Liver (tissue), 8 donors: ENCODE measurements at regions not wholly inside any gene's neighbourhood (a gene's known extent, or its start where the extent isn't known, plus 50 kb on each side); places are given as distances from the start of the nearest gene placed in this dataset.

ENCODE experiments used
- DNase-seq: peaks from one replicate; pipeline ENCODE4 v3.0.0-alpha.2; 2017; ENCODE audit warnings: low spot score
- H3K27ac ChIP-seq, 2 donors: one replicate each; pipeline ENCODE4 v1.7.0; 2013; ENCODE audit warnings: inconsistent platforms in 2 of 2, low read length in 2 of 2, control low read depth in 1 of 2, low read depth in 1 of 2, mild to moderate bottlenecking in 1 of 2
- H3K27me3 ChIP-seq, 4 donors: one replicate each; pipeline versions ENCODE4 v1.6.1 to v1.7.0; 2013; ENCODE audit warnings: low read length in 3 of 4, inconsistent platforms in 1 of 4, mild to moderate bottlenecking in 1 of 4, moderate library complexity in 1 of 4; ENCODE audit not compliant: control insufficient read depth in 4 of 4, insufficient read depth in 4 of 4
- H3K36me3 ChIP-seq, 4 donors: one replicate each; pipeline versions ENCODE4 v1.6.1 to v1.7.0; 2013; ENCODE audit warnings: low read length in 3 of 4, mild to moderate bottlenecking in 3 of 4, low read depth in 1 of 4, moderate library complexity in 1 of 4; ENCODE audit not compliant: control insufficient read depth in 4 of 4, insufficient read depth in 3 of 4
- H3K4me1 ChIP-seq, 4 donors: one replicate each; pipeline versions ENCODE4 v1.6.1 to v1.7.0; 2013; ENCODE audit warnings: low read length in 3 of 4, mild to moderate bottlenecking in 3 of 4, moderate library complexity in 1 of 4; ENCODE audit not compliant: control insufficient read depth in 4 of 4, insufficient read depth in 4 of 4
- H3K4me3 ChIP-seq, 3 donors: one replicate each; pipeline versions ENCODE4 v1.6.1 to v1.7.0; 2013; ENCODE audit warnings: low read length in 3 of 3, control low read depth in 1 of 3, low read depth in 1 of 3, mild to moderate bottlenecking in 1 of 3
- H3K9ac ChIP-seq, 2 donors: one replicate each; pipeline ENCODE4 v1.7.0; 2013; ENCODE audit warnings: low read length in 2 of 2, mild to moderate bottlenecking in 2 of 2, moderate library complexity in 2 of 2, control low read depth in 1 of 2, low read depth in 1 of 2
- H3K9me3 ChIP-seq, 4 donors: one replicate each; pipeline versions ENCODE4 v1.6.1 to v1.7.0; 2013; ENCODE audit warnings: low read length in 3 of 4; ENCODE audit not compliant: control insufficient read depth in 4 of 4
- CTCF ChIP-seq: fragments of 150-350 bp; IDR thresholded peaks from 2 replicates; pipeline ENCODE4 v1.5.1; 2017; ENCODE audit warnings: improper control_type of control experiment, low read depth, low read length; ENCODE audit not compliant: missing input control
- EGR1 ChIP-seq, 2 donors: IDR thresholded peaks; 2 replicates each; pipeline ENCODE4 v1.6.1; 2016 to 2018; ENCODE audit warnings: antibody characterized with exemption in 2 of 2, low read depth in 2 of 2
- FOXA1 ChIP-seq: IDR thresholded peaks from 2 replicates; pipeline ENCODE4 v1.6.1; 2016; ENCODE audit warnings: antibody characterized with exemption
- FOXA2 ChIP-seq: IDR thresholded peaks from 2 replicates; pipeline ENCODE4 v1.6.1; 2016; ENCODE audit warnings: antibody characterized with exemption
- GABPA ChIP-seq, 2 donors: IDR thresholded peaks in 1 of 2; conservative IDR thresholded peaks in 1 of 2; 2 replicates each; pipeline ENCODE4 v1.6.1; 2016; ENCODE audit warnings: antibody characterized with exemption in 2 of 2, mild to moderate bottlenecking in 1 of 2, moderate library complexity in 1 of 2
- HNF4A ChIP-seq, 2 donors: conservative IDR thresholded peaks; 2 replicates each; pipeline ENCODE4 v1.6.1; 2016; ENCODE audit warnings: antibody characterized with exemption in 2 of 2, mild to moderate bottlenecking in 2 of 2
- HNF4G ChIP-seq: IDR thresholded peaks from 2 replicates; pipeline ENCODE4 v1.6.1; 2016; ENCODE audit warnings: antibody characterized with exemption
- JUND ChIP-seq, 2 donors: IDR thresholded peaks; 2 replicates each; pipeline ENCODE4 v1.6.1; 2016; ENCODE audit warnings: antibody characterized with exemption in 2 of 2
- MAX ChIP-seq: IDR thresholded peaks from 2 replicates; pipeline ENCODE4 v1.6.1; 2016; ENCODE audit warnings: antibody characterized with exemption
- NR2F2 ChIP-seq: IDR thresholded peaks from 2 replicates; pipeline ENCODE4 v1.6.1; 2016; ENCODE audit warnings: antibody characterized with exemption
- RAD21 ChIP-seq, 2 donors: IDR thresholded peaks; 2 replicates each; pipeline ENCODE4 v1.6.1; 2016; ENCODE audit warnings: antibody characterized with exemption in 2 of 2, mild to moderate bottlenecking in 2 of 2
- RXRA ChIP-seq, 2 donors: IDR thresholded peaks; 2 replicates each; pipeline ENCODE4 v1.6.1; 2017 to 2018; ENCODE audit warnings: antibody characterized with exemption in 2 of 2, mild to moderate bottlenecking in 1 of 2
- SP1 ChIP-seq: IDR thresholded peaks from 2 replicates; pipeline ENCODE4 v1.6.1; 2018; ENCODE audit warnings: antibody characterized with exemption, mild to moderate bottlenecking
- TAF1 ChIP-seq: conservative IDR thresholded peaks from 2 replicates; pipeline ENCODE4 v1.6.1; 2016; ENCODE audit warnings: antibody characterized with exemption, mild to moderate bottlenecking
- YY1 ChIP-seq: IDR thresholded peaks from 2 replicates; pipeline ENCODE4 v1.6.1; 2016; ENCODE audit warnings: antibody characterized with exemption, mild to moderate bottlenecking
- WGBS: extraction: QIAGEN DNeasy Blood & Tissue Kit; methylation state at CpG from one replicate; pipeline ENCODE4 v1.1.7; 2013; 5-methylcytosine and 5-hydroxymethylcytosine counted together
- TF ChIP-seq, protein P1 (sequence below): IDR thresholded peaks from 2 replicates; pipeline ENCODE4 v1.6.1; 2016; ENCODE audit warnings: antibody characterized with exemption
- TF ChIP-seq, protein P2 (sequence below): IDR thresholded peaks from 2 replicates; pipeline ENCODE4 v1.6.1; 2016; ENCODE audit warnings: antibody characterized with exemption
- donor health status: healthy.
- donor health status: healthy.
- donor health status: healthy.
- donor health status: healthy.
- donor health status: healthy.

DNA sequence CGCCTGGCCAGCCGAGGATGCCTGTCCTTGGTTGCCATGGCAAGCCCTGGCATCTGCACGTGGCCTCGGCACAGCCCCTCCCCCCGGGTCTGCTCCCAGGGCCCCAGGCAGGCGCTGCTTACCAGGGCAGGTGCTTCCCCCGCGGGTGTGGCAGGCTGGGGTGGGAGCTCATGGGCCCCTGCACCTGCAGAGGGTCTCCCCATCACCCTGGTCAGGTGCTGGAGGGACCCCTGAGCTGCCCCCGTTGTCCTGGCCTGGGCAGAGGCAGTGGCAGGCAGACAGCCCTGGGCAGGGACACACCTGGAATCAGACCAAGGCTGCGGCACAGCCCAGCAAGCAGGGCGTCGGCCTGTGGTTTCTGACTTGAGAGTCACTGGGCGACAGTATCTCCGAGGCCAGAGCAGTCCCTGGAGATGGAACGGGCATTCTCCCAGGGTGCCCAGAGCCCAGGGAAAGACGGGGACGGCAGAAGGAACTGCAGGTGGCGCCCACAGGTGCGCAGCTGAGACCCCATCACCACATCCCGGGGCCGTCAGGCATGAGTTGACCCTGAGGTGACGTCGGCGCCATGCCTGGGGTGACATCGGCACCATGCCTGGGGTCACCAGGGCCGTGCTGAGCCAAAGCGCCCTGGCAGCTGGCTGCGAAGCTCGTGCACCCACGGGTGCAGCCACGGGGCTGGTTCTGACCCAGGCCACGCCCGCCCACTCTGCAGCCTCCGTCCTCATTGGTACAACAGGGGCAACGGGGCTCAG, 56.1 kb upstream of the FBRSL1 start:
- H3K4me1 ChIP-seq = peaks cover 3 to 15% (median 9%) of the 10 kb centered on the region in 4 donors
- 78% methylated on average over 35 of the region's 35 CpGs for WGBS

DNA sequence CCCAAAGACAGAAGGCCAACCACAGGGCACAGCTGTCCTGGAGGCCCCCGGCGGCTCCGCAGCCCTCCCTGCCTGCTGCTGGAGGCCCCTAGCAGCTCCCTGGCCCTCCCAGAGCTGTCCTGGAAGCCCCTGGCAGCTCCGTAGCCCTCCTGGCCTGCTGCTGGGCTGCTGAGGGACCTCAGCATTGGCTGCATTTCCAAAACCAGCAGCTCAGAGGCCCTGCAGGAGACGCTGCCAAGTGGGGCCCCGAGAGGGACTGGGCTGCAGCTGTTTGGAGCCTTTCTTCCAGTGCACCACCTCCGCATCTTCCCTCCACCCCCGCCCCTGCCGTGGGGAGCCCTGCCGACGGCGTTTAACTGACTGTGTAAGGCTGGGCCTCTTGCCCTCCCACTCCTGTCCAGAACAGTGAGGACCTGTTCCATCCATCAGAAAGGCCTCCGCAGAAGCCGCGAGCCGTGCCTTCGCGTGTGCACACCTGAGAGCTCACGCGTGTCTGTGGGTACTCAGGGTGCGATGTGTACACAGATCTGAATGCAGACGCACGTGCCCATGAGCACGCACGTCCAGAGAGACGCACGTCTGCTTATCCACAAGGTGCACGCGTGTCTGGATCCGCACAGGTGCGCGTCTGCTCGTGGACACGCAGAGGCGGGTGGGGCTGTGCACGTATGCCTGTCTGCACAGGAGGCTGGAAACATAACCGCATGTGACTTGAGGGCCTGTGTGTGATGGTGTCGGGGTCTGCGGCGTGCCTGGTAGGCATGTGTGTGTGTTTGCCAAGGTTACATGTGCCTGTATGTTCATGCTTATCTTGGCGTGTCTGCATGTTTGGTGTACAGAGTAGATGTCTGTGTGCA, 57.0 kb upstream of the FBRSL1 start:
- H3K27me3 ChIP-seq = peaks cover 0 to 5% (median 0%) of the 10 kb centered on the region in 4 donors
- TF ChIP-seq, protein P1, sequence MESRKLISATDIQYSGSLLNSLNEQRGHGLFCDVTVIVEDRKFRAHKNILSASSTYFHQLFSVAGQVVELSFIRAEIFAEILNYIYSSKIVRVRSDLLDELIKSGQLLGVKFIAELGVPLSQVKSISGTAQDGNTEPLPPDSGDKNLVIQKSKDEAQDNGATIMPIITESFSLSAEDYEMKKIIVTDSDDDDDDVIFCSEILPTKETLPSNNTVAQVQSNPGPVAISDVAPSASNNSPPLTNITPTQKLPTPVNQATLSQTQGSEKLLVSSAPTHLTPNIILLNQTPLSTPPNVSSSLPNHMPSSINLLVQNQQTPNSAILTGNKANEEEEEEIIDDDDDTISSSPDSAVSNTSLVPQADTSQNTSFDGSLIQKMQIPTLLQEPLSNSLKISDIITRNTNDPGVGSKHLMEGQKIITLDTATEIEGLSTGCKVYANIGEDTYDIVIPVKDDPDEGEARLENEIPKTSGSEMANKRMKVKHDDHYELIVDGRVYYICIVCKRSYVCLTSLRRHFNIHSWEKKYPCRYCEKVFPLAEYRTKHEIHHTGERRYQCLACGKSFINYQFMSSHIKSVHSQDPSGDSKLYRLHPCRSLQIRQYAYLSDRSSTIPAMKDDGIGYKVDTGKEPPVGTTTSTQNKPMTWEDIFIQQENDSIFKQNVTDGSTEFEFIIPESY = no peak
- TF ChIP-seq, protein P2, sequence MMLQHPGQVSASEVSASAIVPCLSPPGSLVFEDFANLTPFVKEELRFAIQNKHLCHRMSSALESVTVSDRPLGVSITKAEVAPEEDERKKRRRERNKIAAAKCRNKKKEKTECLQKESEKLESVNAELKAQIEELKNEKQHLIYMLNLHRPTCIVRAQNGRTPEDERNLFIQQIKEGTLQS = no peak
- TF ChIP-seq TAF1 (no peak), RAD21 (IDR thresholded peaks at IDR 0.05) (no peak), CTCF (no peak), FOXA2 (no peak), EGR1 (IDR thresholded peaks at IDR 0.05; ENCODE audit: low read depth in 2 of 2) (no peak), SP1 (no peak), YY1 (no peak), FOXA1 (no peak), GABPA (IDR thresholded peaks at IDR 0.05 in 1 of 2, conservative IDR thresholded peaks at IDR 0.05 in 1 of 2) (no peak), JUND (IDR thresholded peaks at IDR 0.05) (no peak), HNF4A (conservative IDR thresholded peaks at IDR 0.05) (no peak), RXRA (IDR thresholded peaks at IDR 0.05) (no peak), NR2F2 (no peak), HNF4G (no peak), MAX (no peak)
- H3K27ac ChIP-seq = no peak overlapping the region
- no peaks in the 10 kb centered on the region for H3K9me3 ChIP-seq
- 84% methylated on average over 41 of the region's 41 CpGs for WGBS
- no peak overlapping the region for H3K4me3 ChIP-seq
- peaks cover 3 to 19% (median 10%) of the 10 kb centered on the region in 4 donors for H3K4me1 ChIP-seq
- no peaks in the 10 kb centered on the region for H3K36me3 ChIP-seq
- no peak for DNase-seq
- no peak overlapping the region for H3K9ac ChIP-seq

More for the DNA sequence above, 56.1 kb upstream of the FBRSL1 start:
- Histone ChIP-seq H3K36me3 (no peaks in the 10 kb centered on the region), H3K9me3 (no peaks in the 10 kb centered on the region), H3K4me3 (no peak overlapping the region), H3K9ac (no peak overlapping the region), H3K27me3 (peaks cover 0 to 5% (median 0%) of the 10 kb centered on the region in 4 donors), H3K27ac (no peak overlapping the region)
- TF ChIP-seq FOXA1 = no peak
- no peak for TF ChIP-seq NR2F2
- no peak for TF ChIP-seq EGR1 (IDR thresholded peaks at IDR 0.05; ENCODE audit: low read depth in 2 of 2)
- no peak for TF ChIP-seq HNF4A (conservative IDR thresholded peaks at IDR 0.05)
- no peak for TF ChIP-seq SP1
- TF ChIP-seq YY1 = no peak
- no peak for TF ChIP-seq GABPA (IDR thresholded peaks at IDR 0.05 in 1 of 2, conservative IDR thresholded peaks at IDR 0.05 in 1 of 2)
- TF ChIP-seq, protein P2 = no peak
- no peak for DNase-seq
